WTC11 (cell line): ENCODE measurements at regions not wholly inside any gene's neighbourhood (a gene's known extent, or its start where the extent isn't known, plus 50 kb on each side); places are given as distances from the start of the nearest gene placed in this dataset.

Experiments used
- ATAC-seq: fragments of 200-7000 bp; cut with Tn5 transposase; 2 replicates; pipeline ENCODE4 v1.10.0; 2021; ENCODE audit warnings: mild to moderate bottlenecking, moderate library complexity
- CTCF ChIA-PET: fragments of 300-600 bp; sonication (Branson Sonifier 250); formaldehyde crosslinking; loops from one replicate; lab custom pipeline; 2021; ENCODE audit warnings: antibody characterized with exemption; lab: Charles Lee
- POLR2A ChIA-PET: fragments of 350-600 bp; sonication (Branson Sonifier 250); formaldehyde crosslinking; loops from one replicate; lab custom pipeline; 2021; ENCODE audit warnings: antibody characterized with exemption; lab: Charles Lee
- DNase-seq: peaks from one replicate; pipeline ENCODE4 v3.0.0; 2021; ENCODE audit warnings: low spot score
- H3K27ac Mint-ChIP-seq: 2 replicates; pipeline ENCODE4 v1.8.0; 2021; ENCODE audit warnings: mixed read lengths
- H3K27me3 Mint-ChIP-seq: 2 replicates; pipeline ENCODE4 v1.8.0; 2021; ENCODE audit warnings: low read depth, mild to moderate bottlenecking, moderate library complexity, mixed read lengths
- H3K36me3 Mint-ChIP-seq: 2 replicates; pipeline ENCODE4 v1.8.0; 2021; ENCODE audit warnings: mixed read lengths
- H3K4me1 Mint-ChIP-seq: 2 replicates; pipeline ENCODE4 v1.8.0; 2022; ENCODE audit warnings: mixed read lengths
- H3K4me3 Mint-ChIP-seq: 2 replicates; pipeline ENCODE4 v1.8.0; 2021; ENCODE audit warnings: mild to moderate bottlenecking, moderate library complexity, mixed read lengths
- H3K9me3 Mint-ChIP-seq: 2 replicates; pipeline ENCODE4 v1.8.0; 2021; ENCODE audit warnings: mixed read lengths
- CBFB ChIP-seq: sonication (generic); formaldehyde crosslinking; IDR thresholded peaks from 2 replicates; pipeline ENCODE4 v1.8.1; 2022; ENCODE audit warnings: mild to moderate bottlenecking, low read depth, missing genetic modification reagents
- ETV6 ChIP-seq: sonication (generic); formaldehyde crosslinking; IDR thresholded peaks from 2 replicates; pipeline ENCODE4 v1.8.1; 2022; ENCODE audit warnings: mild to moderate bottlenecking, missing genetic modification reagents
- FOXK1 ChIP-seq: sonication (generic); formaldehyde crosslinking; IDR thresholded peaks from 2 replicates; pipeline ENCODE4 v1.8.0; 2022; ENCODE audit warnings: mild to moderate bottlenecking, moderate library complexity, missing genetic modification reagents
- JAZF1 ChIP-seq: fragments of 250-450 bp; sonication (Bioruptor Pico); IDR thresholded peaks from 2 replicates; pipeline ENCODE4 v1.9.0; 2021; ENCODE audit warnings: moderate library complexity, mild to moderate bottlenecking, inconsistent platforms
- NFATC4 ChIP-seq: fragments of 250-450 bp; sonication (Bioruptor Pico); IDR thresholded peaks from 2 replicates; pipeline ENCODE4 v1.9.0; 2021; ENCODE audit warnings: mild to moderate bottlenecking
- STAT6 ChIP-seq: sonication (generic); formaldehyde crosslinking; conservative IDR thresholded peaks from 2 replicates; pipeline ENCODE4 v1.8.1; 2023; ENCODE audit warnings: mild to moderate bottlenecking, low read depth, missing genetic modification reagents, moderate library complexity
- ZNF396 ChIP-seq: fragments of 250-450 bp; sonication (Bioruptor Pico); IDR thresholded peaks from 2 replicates; pipeline ENCODE4 v1.8.0; 2021; ENCODE audit warnings: mild to moderate bottlenecking, moderate library complexity, borderline replicate concordance
- ZNF512 ChIP-seq: sonication (generic); formaldehyde crosslinking; IDR thresholded peaks from 2 replicates; pipeline ENCODE4 v1.8.1; 2022; ENCODE audit warnings: missing genetic modification reagents, borderline replicate concordance
- ZNF532 ChIP-seq: fragments of 250-450 bp; sonication (Bioruptor Pico); IDR thresholded peaks from 2 replicates; pipeline ENCODE4 v1.9.0; 2021; ENCODE audit warnings: mild to moderate bottlenecking, borderline replicate concordance
- TF ChIP-seq, protein P1 (sequence below): sonication (generic); formaldehyde crosslinking; IDR thresholded peaks from 2 replicates; pipeline ENCODE4 v1.8.1; 2022; ENCODE audit warnings: mild to moderate bottlenecking, moderate library complexity, missing genetic modification reagents
- TF ChIP-seq, protein P2 (sequence below): sonication (generic); formaldehyde crosslinking; IDR thresholded peaks from 2 replicates; pipeline ENCODE4 v1.8.1; 2023; ENCODE audit warnings: mild to moderate bottlenecking, missing genetic modification reagents, borderline replicate concordance

- no peak for TF ChIP-seq STAT6
- TF ChIP-seq, protein P1, sequence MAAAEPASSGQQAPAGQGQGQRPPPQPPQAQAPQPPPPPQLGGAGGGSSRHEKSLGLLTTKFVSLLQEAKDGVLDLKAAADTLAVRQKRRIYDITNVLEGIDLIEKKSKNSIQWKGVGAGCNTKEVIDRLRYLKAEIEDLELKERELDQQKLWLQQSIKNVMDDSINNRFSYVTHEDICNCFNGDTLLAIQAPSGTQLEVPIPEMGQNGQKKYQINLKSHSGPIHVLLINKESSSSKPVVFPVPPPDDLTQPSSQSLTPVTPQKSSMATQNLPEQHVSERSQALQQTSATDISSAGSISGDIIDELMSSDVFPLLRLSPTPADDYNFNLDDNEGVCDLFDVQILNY (CRISPR knock-in tag): no peak
- TF ChIP-seq, protein P2, sequence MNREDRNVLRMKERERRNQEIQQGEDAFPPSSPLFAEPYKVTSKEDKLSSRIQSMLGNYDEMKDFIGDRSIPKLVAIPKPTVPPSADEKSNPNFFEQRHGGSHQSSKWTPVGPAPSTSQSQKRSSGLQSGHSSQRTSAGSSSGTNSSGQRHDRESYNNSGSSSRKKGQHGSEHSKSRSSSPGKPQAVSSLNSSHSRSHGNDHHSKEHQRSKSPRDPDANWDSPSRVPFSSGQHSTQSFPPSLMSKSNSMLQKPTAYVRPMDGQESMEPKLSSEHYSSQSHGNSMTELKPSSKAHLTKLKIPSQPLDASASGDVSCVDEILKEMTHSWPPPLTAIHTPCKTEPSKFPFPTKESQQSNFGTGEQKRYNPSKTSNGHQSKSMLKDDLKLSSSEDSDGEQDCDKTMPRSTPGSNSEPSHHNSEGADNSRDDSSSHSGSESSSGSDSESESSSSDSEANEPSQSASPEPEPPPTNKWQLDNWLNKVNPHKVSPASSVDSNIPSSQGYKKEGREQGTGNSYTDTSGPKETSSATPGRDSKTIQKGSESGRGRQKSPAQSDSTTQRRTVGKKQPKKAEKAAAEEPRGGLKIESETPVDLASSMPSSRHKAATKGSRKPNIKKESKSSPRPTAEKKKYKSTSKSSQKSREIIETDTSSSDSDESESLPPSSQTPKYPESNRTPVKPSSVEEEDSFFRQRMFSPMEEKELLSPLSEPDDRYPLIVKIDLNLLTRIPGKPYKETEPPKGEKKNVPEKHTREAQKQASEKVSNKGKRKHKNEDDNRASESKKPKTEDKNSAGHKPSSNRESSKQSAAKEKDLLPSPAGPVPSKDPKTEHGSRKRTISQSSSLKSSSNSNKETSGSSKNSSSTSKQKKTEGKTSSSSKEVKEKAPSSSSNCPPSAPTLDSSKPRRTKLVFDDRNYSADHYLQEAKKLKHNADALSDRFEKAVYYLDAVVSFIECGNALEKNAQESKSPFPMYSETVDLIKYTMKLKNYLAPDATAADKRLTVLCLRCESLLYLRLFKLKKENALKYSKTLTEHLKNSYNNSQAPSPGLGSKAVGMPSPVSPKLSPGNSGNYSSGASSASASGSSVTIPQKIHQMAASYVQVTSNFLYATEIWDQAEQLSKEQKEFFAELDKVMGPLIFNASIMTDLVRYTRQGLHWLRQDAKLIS: no peak
These were observed 439.1 kb downstream of the SHQ1 start (continued) for GRCh38 chr3:72408983-72409779.

- H3K36me3 Mint-ChIP-seq: no peaks in the 10 kb centered on the region
- DNase-seq (no peak), ATAC-seq (no peak)
- no peaks in the 10 kb centered on the region for H3K27me3 Mint-ChIP-seq
- no peaks in the 10 kb centered on the region for H3K9me3 Mint-ChIP-seq
- POLR2A ChIA-PET: interaction anchor here (0.6 kb wide), 2 partner anchors 18 to 99 kb away, joined by 5 to 6 read pairs; no protein-coding TSS in a partner anchor
- H3K27ac Mint-ChIP-seq: peak overlapping the region; percentile 11; the same call in 1 of the 2 replicates
- TF ChIP-seq FOXK1 (CRISPR knock-in tag) (no peak), JAZF1 (no peak), ZNF532 (CRISPR knock-in tag) (no peak), CBFB (no peak), ZNF512 (CRISPR knock-in tag) (no peak), ZNF396 (no peak), ETV6 (CRISPR knock-in tag) (no peak), NFATC4 (CRISPR knock-in tag) (no peak)
- CTCF ChIA-PET: no interaction called here
- no peak overlapping the region for H3K4me3 Mint-ChIP-seq
- peaks cover 94% of the 10 kb centered on the region for H3K4me1 Mint-ChIP-seq
These were observed 440.5 kb downstream of the SHQ1 start for GRCh38 chr3:72407766-72408165.
